ENCODE measurements at regions not wholly inside any gene's neighbourhood (a gene's known extent, or its start where the extent isn't known, plus 50 kb on each side); places are given as distances from the start of the nearest gene placed in this dataset.

- TF ChIP-seq CTCF (IDR thresholded peaks at IDR 0.05) = no peak
Observed at GRCh38 chr5:110940136-110940535, 131.4 kb upstream of the TSLP start.

- TF ChIP-seq CTCF (IDR thresholded peaks at IDR 0.05) = no peak
Observed at GRCh38 chr5:110945874-110946436, 125.6 kb upstream of the TSLP start.

GRCh38 chr5:110951373-110951791 is 120.1 kb upstream of the TSLP start:
- no peak for TF ChIP-seq CTCF (IDR thresholded peaks at IDR 0.05)

- TF ChIP-seq CTCF (IDR thresholded peaks at IDR 0.05) = no peak
Observed at GRCh38 chr5:110956280-110956912, 115.1 kb upstream of the TSLP start.

- no peak for TF ChIP-seq CTCF (IDR thresholded peaks at IDR 0.05)
Observed at GRCh38 chr5:110956913-110957813, 114.3 kb upstream of the TSLP start.

- TF ChIP-seq CTCF (IDR thresholded peaks at IDR 0.05) = no peak
Observed at GRCh38 chr5:110957934-110958333, 113.6 kb upstream of the TSLP start.

- no peak for TF ChIP-seq CTCF (IDR thresholded peaks at IDR 0.05)
Observed at GRCh38 chr5:110963495-110963894, 108.0 kb upstream of the TSLP start.
